Renal cortex interstitium (tissue), 11 donors: ENCODE measurements at regions not wholly inside any gene's neighbourhood (a gene's known extent, or its start where the extent isn't known, plus 50 kb on each side); places are given as distances from the start of the nearest gene placed in this dataset.
"Not testable (repeated sequence)": the region's sequence is repeated elsewhere in the genome, so short reads cannot be mapped to it uniquely, and the experiment has no call there.

Source experiments
- DNase-seq, 11 donors: peaks; one replicate each; pipeline ENCODE4 v3.0.0-alpha.2; 2013; ENCODE audit warnings: low read depth in 9 of 11, low spot score in 4 of 11; ENCODE audit errors: extremely low read depth in 1 of 11

- DNase-seq: no peak
These were observed 52.0 kb upstream of the FYN start for GRCh38 chr6:111925296-111925695.

DNA sequence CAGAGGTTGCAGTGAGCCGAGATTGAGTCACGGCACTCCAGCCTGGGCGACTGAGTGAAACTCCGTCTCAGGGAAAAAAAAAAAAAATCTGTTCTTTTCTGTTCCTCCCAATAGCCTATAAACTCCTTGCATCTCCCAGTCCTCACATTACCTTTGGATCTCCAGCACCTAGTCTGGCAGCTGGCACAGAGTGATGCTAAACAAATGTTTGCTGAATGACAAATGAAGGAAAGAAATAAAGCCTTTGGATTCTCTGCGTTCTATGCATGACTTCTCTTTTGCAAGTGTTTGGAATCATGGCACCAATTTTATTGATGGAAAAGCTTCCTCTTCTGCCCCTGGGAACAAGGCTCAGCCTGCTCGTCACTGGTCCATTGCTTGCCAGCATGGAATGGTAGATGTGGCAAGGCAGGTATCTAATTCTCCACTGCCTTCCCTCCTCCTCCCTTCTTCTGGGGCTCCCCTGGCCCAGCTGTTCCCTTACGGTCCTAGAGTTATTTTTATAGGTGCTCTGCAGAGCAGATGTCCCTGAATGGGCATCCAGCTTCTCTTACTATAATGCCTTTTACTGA lies 53.6 kb upstream of the FYN start:
- no peak for DNase-seq

- DNase-seq: no peak
These were observed 54.1 kb upstream of the FYN start for GRCh38 chr6:111927321-111927720.

- DNase-seq: no peak
These were observed 54.9 kb upstream of the FYN start for GRCh38 chr6:111928139-111928538.

GRCh38 chr6:111934611-111935010 lies 61.4 kb upstream of the FYN start:
- DNase-seq: not testable (repeated sequence)

DNA sequence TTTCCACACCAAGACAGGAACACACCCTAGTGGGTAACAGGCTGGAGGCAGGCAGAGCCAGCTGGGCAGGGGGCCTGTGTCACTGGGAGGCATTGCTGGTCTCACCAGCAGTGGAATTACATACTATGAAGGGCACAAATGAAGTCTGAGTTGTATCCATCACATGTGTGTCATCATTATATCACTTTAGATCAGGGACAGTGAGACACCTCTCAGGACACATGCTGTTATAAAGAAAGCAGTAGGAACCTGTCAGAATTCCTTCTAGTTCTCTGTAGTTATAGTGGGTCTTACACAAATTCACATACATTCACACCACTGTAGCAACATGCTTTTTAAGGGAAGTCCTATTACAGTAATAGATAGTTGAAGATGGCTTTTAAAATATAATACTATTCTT lies 63.5 kb upstream of the FYN start:
- DNase-seq: no peak

DNA sequence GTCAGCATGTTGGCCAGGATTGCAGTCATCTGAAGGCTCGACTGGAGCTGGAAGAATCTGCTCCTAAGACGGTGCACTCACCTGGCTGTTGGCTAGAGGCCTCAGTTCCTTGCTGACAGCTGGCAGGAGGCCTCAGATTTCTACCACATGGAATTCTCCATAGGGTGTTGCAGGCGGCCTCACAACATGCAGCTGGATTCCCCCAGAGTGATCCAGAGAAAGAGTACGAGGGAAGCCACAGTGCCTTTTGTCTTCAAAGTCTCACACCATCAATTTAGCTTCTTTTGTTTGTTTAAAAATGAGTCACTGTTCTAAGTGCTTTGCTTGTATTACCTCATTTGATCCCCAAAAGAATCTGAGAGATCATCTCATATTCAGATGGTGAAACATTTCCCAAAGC lies 65.5 kb upstream of the FYN start:
- DNase-seq: no peak

DNA sequence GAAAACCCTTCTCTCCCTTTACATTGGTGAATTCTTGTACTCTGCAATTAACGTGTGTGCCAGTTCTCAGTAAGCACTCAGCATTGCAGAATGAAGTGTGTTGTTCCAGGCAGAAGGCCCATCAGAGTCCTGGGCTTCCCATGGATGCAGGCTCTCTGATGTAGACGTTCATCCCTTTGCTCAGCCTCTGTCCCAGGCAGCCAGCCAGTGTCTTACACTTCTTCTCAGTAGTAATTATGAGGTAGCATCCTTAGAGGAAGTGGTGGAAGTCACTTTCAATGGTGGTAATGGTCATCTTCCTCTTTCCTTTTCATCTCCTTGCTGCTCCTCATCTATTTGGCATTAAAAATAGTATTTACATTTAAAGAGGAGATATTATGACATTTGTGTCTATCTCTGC lies 66.7 kb upstream of the FYN start:
- no peak for DNase-seq

DNA sequence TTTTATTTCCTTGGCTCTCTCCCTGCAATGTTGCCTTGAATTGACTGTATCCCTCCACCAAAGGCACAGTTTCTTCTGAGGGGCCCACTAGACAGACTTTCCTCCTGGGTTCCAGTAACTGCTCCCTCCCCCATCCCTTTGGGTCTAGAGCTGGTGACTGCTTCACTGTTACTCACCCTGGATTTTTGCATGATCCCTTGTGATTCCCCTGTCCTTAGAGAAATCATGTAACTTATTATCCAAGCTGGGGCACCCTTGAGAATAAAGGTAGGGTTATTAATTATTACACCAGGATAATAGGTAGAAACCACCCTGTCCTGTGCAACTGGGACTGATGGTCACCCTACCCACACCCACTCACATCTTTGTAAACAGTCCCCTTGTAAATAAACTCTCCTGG lies 67.5 kb upstream of the FYN start:
- DNase-seq: no peak

- DNase-seq: no peak
These were observed 68.6 kb upstream of the FYN start for GRCh38 chr6:111941686-111942330.

DNA sequence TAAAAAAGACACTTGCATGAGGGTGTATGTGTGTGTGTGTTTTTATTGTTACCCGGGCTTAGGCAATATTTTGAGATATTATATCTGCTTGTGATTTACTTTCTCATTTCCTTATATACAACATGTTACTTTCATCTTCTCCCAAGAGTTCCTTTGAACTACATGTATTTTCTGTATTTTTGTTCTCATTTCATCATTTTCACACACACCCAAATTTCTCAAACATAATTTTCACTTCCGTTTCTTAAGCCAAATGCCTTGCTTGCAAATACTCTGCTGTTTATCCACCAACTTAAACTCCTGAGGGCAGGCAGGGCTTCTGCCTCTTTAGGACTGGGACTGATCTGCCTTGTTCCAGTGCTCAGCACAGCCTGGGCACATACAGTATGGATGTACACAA lies 69.3 kb upstream of the FYN start:
- DNase-seq: no peak

GRCh38 chr6:111943266-111943665 lies 70.0 kb upstream of the FYN start:
- DNase-seq: no peak

DNA sequence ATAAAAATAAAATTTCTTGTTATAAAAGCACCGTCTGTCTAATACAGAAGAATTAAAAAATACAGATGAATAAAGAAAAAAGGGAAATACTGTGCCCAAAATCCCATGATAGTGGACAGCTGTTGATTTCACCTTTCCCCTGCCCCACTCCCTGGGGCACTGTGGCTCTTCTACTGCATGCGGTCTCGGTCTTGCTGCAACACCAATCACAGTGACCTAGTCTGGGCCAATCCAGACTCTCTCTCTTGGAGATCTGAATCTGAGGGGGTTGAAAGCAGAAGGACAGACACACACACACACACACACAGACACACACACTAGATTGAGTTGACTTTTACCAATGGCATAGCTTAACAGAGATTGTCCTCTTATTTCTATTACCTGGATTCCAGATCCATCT lies 70.5 kb upstream of the FYN start:
- no peak for DNase-seq

GRCh38 chr6:111944541-111944940 lies 71.3 kb upstream of the FYN start:
- no peak for DNase-seq

DNA sequence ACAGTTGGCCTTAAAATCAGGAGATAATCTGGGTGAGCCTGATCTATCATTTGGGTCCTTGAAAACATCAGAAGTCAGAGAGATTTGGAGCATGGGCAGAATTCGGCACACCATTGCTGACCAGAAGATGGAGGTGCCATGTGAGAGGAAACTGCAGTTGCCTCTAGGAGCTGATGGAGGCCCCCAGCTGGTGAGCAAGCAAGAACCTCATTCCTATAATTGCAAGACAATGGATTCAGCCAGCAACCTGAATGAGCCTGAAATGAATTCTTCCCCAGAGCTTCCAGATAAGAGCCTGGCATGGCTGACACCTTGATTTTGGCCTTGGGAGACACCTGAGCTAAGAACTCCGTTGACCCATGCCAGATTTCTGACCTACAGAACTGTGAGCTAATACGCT lies 76.3 kb upstream of the FYN start:
- DNase-seq: no peak

DNA sequence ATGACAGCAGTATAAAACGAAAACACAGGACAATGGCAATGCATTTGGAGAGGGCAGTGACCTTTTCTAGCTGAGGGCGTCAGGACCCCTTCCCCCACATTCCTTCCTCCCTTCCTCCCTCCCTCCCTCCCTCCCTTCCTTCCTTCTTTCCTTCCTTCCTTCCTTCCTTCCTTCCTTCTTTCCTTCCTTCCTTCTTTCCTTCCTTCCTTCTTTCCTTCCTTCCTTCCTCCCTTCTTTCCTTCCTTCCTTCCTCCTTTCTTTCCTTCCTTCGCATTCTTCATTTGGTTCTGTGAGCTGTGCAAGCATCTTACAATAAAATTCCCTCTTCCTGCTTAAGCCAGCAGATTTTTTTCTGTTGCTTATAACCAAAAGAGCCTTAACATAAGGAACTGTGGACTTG lies 76.7 kb upstream of the FYN start:
- DNase-seq: not testable (repeated sequence)

DNA sequence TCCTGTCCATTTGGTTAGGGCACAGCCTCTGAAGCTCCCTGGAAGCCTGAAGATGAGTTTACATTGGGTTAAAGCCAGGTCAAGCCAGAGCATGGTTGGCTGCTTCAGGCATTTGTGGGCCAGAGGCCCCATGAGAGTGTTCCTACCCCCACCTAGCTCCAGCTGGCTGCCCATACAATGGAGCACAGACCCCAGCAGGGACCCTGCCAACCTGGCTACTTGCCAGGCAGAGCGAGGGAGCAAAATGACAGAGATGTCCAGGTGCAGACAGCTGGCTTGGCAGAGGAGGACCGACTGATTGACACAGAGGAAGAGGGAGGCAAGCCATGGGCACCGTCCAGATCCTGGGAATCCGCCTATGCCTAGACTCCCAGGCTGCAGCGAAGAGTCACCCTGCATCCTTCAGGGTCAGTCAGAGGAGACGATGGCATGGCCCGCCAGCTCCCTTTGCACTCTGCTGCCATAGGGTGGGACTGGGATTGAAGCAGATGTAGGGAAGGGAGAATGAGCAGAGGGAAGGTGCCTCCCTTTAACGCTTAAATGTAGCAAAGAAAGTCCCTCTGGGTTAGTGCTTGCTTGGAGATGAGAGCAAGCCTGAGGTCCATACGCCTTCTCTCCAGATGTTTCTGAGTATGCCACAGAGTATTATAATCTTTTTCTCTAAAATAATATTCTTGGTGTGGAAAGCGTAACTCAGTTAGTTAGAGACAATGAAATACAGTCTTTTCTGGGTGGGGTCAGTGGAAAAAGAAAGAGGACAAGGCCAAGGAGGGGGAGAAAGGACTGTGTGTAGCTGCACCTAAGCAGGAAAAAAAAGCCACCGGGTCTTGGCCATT lies 77.6 kb upstream of the FYN start:
- peak in 8 of 11 donors; percentile 47 to 80 (median 66) for DNase-seq

- no peak for DNase-seq
These were observed 78.3 kb upstream of the FYN start for GRCh38 chr6:111951497-111952085.

GRCh38 chr6:111952274-111952673 lies 79.0 kb upstream of the FYN start:
- DNase-seq: no peak
